ENCODE measurements at regions not wholly inside any gene's neighbourhood (a gene's known extent, or its start where the extent isn't known, plus 50 kb on each side); places are given as distances from the start of the nearest gene placed in this dataset.

DNA sequence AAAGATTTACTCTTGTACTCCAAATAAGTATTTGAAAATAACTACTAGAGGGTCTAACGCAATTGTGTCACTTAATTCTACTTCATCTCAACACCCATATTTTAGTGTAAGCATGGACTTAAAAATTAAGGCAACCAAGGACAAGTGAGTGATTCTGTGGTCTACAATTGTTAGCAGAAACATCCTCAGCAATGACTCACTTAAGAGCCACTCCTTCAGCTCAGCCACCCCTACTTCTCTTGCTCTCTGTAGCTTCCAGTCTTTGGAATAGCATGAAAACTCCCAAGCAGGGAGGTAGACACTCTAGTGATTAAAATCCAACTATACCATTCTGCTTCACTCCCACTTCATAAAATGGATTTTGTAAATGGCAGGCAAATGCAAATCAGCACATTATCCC is 116.0 kb upstream of the LRRN1 start:
- 6% methylated on average over 1 of the region's 1 CpG for WGBS (ENCODE audit: insufficient coverage, low coverage, missing lambda C conversion rate)
- CTCF ChIA-PET (ENCODE audit: low intra/inter-chr PET ratio): interaction anchor here (1.2 kb wide), 1 partner anchor 10 kb away, joined by 3 read pairs; no protein-coding TSS in a partner anchor
- TF ChIP-seq ZNF551 (CRISPR knock-in tag; IDR thresholded peaks at IDR 0.05): no peak
- TF ChIP-seq TCF7 (IDR thresholded peaks at IDR 0.05; ENCODE audit: borderline replicate concordance): no peak
- TF ChIP-seq, protein P1, sequence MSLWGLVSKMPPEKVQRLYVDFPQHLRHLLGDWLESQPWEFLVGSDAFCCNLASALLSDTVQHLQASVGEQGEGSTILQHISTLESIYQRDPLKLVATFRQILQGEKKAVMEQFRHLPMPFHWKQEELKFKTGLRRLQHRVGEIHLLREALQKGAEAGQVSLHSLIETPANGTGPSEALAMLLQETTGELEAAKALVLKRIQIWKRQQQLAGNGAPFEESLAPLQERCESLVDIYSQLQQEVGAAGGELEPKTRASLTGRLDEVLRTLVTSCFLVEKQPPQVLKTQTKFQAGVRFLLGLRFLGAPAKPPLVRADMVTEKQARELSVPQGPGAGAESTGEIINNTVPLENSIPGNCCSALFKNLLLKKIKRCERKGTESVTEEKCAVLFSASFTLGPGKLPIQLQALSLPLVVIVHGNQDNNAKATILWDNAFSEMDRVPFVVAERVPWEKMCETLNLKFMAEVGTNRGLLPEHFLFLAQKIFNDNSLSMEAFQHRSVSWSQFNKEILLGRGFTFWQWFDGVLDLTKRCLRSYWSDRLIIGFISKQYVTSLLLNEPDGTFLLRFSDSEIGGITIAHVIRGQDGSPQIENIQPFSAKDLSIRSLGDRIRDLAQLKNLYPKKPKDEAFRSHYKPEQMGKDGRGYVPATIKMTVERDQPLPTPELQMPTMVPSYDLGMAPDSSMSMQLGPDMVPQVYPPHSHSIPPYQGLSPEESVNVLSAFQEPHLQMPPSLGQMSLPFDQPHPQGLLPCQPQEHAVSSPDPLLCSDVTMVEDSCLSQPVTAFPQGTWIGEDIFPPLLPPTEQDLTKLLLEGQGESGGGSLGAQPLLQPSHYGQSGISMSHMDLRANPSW (CRISPR knock-in tag; IDR thresholded peaks at IDR 0.05): no peak
- TF ChIP-seq MAFF (IDR thresholded peaks at IDR 0.05; ENCODE audit: low read length): no peak
- no peak for TF ChIP-seq ZNF77 (CRISPR knock-in tag; IDR thresholded peaks at IDR 0.05)
- TF ChIP-seq CBX8 (IDR thresholded peaks at IDR 0.05; ENCODE audit: borderline replicate concordance, extremely low read depth, low read depth, low read length, poor library complexity, severe bottlenecking): no peak
- TF ChIP-seq L3MBTL2 (IDR thresholded peaks at IDR 0.05): no peak
- TF ChIP-seq ZNF311 (CRISPR knock-in tag; IDR thresholded peaks at IDR 0.05): no peak
- no peak for TF ChIP-seq ZNF184 (CRISPR knock-in tag; IDR thresholded peaks at IDR 0.05)
- TF ChIP-seq ZNF277 (CRISPR knock-in tag; IDR thresholded peaks at IDR 0.05; ENCODE audit: borderline replicate concordance): no peak
- no peak for TF ChIP-seq JUNB (CRISPR knock-in tag; conservative IDR thresholded peaks at IDR 0.05)
- no peak for TF ChIP-seq ZNF146 (CRISPR knock-in tag; IDR thresholded peaks at IDR 0.05; ENCODE audit: unreplicated experiment)
- no peak for TF ChIP-seq MYBL2 (IDR thresholded peaks at IDR 0.05; ENCODE audit: low read depth)
- TF ChIP-seq MYBL2 (CRISPR knock-in tag; IDR thresholded peaks at IDR 0.05; ENCODE audit: borderline replicate concordance): no peak
- no peak for TF ChIP-seq XRCC5 (IDR thresholded peaks at IDR 0.05; ENCODE audit: low read depth, low read length)
- TF ChIP-seq GATAD2B (IDR thresholded peaks at IDR 0.05; ENCODE audit: borderline replicate concordance): no peak
- TF ChIP-seq CREB5 (CRISPR knock-in tag; IDR thresholded peaks at IDR 0.05): no peak

More for the DNA sequence above, 116.0 kb upstream of the LRRN1 start:
- Histone ChIP-seq H3K9me3 (replicated peaks; ENCODE audit: control insufficient read depth, insufficient read depth, low read depth, low read length) (0 out of 2 replicates have a peak, but pooled peaks cover 2% of the 10 kb centered on the region), H3K27ac (ENCODE audit: extremely low read depth, low read depth, low read length) (no peak overlapping the region), H3K4me2 (ENCODE audit: insufficient read depth, low read length) (no peak overlapping the region), H3K4me1 (replicated peaks in 1 of 2; ENCODE audit: control insufficient read depth in 2 of 2, insufficient read depth in 2 of 2, low read length in 2 of 2) (no peaks in the 10 kb centered on the region), H3K9me1 (ENCODE audit: control insufficient read depth, insufficient read depth, low read length) (no peaks in the 10 kb centered on the region), H3K79me2 (ENCODE audit: control insufficient read depth, insufficient read depth, low read length) (no peaks in the 10 kb centered on the region), H4K20me1 (replicated peaks; ENCODE audit: control insufficient read depth, insufficient read depth, low read length) (no peaks in the 10 kb centered on the region), H3K4me3 (no peak overlapping the region), H3K36me3 (ENCODE audit: control insufficient read depth, insufficient read depth, low read length) (no peaks in the 10 kb centered on the region), H3K9ac (ENCODE audit: insufficient read depth in 1 of 2, low read depth in 2 of 2, low read length in 2 of 2) (no peak overlapping the region), H2AFZ (ENCODE audit: low read depth, low read length) (no peak overlapping the region), H3K27me3 (ENCODE audit: control insufficient read depth in 2 of 2, insufficient read depth in 2 of 2, low read length in 2 of 2) (no peaks in the 10 kb centered on the region)
- intact Hi-C loops (cut with micrococcal nuclease) (no loop called here), in situ Hi-C loops (cut with MboI) (no loop called here)
- no TSS peak for BruUV-seq (replicated peaks)
- POLR2A ChIA-PET: no interaction called here
- DNase-seq (ENCODE audit: extremely low read depth in 1 of 4, low spot score in 3 of 4): no peak
- ATAC-seq: no peak
- FAIRE-seq: no peak

All from K562 (cell line).